GM18868 (cell line): ENCODE measurements at regions not wholly inside any gene's neighbourhood (a gene's known extent, or its start where the extent isn't known, plus 50 kb on each side); places are given as distances from the start of the nearest gene placed in this dataset.
"Not testable (repeated sequence)": the region's sequence is repeated elsewhere in the genome, so short reads cannot be mapped to it uniquely, and the experiment has no call there.

Experiments
- ATAC-seq: cut with Tn5 transposase; IDR thresholded peaks from one replicate; pipeline ENCODE4 v1.9.1; 2021; ENCODE audit warnings: mild to moderate bottlenecking, moderate library complexity; ENCODE audit not compliant: unreplicated experiment

GRCh38 chr6:134791243-134791843, 158.6 kb downstream of the ALDH8A1 start:
- not testable (repeated sequence) for ATAC-seq

DNA sequence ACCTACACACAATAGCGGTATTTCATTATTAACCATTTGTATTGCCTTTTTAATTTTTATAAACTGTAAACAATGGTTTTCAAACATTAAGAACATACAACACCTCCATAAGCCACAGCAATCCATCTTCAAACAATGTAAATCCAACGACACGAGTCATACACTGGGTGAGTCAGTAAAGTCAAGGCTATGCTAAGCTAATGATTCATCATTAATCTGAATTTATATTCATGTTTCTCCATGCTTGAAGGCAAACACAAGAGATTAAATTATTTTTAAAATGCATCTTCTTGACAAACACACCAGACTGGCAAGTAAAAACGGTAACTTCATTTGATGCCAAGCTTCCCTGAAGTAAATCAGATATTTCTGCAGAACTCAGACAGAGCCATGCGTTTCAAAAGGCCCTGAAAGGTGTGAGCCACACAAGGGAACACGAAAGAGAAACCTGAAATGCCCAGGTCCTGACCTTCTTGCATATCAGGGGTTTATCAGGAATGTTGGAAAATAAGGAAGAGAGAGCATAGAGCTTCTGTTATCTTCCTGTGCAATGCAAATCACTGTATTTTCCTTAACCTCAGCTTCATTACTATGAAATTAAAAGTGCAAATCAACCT, 162.5 kb downstream of the ALDH8A1 start:
- ATAC-seq = no peak

DNA sequence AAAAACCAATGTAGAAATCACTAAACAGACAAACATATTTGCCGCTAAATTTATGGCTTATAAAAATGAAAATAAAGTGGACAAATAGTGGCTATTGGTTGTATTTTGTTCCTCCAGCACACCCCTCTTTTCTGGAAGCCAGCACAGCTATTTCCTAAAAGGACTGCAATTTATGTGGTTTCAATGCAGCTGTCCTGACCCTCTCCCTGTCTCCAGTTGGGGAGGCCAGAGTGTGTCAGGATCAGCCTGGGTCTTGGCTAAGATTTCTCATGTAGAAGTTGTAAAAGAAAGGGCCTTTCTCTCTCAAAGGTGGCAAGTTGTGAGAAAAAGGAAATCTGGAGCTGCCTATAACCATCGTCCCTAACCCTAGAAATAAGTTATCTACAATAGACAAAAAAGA, 165.6 kb downstream of the ALDH8A1 start:
- no peak for ATAC-seq

GRCh38 chr6:134778431-134778830, 171.5 kb downstream of the ALDH8A1 start:
- ATAC-seq = no peak

DNA sequence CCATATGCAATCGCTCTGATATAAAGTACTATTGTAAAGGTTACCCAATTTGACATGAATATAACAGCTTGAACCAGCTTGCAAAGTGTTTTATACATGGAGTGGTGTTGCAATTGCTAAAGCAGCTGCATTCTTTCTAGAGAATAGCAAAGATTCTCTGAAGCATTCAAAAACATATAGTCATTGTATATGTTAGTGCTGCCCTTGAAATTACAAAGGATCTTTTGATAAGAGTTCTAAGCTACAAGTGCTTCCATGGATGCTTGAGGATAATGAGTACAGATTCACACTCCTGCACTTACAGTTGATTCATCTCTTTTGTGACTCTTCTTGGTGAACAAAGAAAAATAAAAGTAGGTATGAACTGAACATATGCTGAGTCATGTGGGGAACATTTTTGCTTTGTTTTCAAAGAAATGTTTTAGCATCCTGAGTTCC, 175.7 kb downstream of the ALDH8A1 start:
- no peak for ATAC-seq

DNA sequence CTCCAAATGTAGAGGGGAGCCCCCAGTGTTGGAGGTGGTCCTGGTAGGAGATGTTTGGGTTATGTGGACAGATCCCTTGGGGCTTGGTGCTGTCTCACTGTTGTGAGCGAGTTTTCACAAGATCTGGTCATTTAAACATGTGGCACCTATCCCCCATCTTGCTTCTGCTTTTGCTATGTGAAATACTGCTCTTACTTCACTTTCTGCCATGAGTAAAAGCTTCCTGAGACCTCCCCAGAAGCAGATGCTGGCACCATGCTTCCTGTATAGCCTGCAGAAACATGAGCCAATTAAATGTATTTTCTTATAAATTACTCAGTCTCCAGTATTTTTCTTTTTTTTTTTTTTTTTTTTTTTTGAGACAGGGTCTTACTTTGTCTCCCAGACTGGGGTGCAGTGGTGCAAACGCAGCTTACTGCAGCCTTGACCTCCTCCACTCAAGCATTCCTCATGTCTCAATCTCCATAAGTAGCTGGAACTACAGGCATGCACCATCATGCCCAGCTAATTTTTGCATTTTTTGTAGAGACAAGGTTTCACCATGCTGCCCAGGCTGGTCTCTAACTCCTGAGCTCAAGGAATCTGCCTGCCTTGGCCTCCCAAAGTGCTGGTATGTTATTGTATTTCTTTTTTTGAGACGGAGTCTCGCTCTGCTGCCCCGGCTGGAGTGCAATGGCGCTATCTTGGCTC, 177.1 kb downstream of the ALDH8A1 start:
- ATAC-seq = no peak

- ATAC-seq = no peak
These were observed 181.0 kb downstream of the ALDH8A1 start for GRCh38 chr6:134768931-134769330.

- no peak for ATAC-seq
These were observed 183.4 kb downstream of the ALDH8A1 start for GRCh38 chr6:134766497-134766896.

GRCh38 chr6:134764741-134765140, 185.2 kb downstream of the ALDH8A1 start:
- ATAC-seq = no peak

DNA sequence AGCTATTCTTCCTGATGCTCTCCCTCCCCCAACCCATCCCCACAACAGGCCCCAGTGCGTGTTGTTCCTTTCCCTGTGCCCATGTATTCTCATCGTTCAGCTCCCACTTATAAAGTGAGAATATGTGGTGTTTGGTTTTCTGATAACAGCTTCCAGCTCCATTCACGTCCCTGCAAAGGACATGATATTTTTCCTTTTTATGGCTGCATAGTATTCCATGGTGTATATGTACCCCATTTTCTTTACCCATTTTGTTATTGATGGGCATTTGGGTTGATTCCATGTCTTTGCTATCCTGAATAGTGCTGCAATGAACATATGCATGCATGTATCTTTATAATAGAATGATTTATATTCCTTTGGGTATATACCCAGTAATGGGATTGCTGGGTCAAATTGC, 186.3 kb downstream of the ALDH8A1 start:
- ATAC-seq = not testable (repeated sequence)

GRCh38 chr6:134758621-134759020, 191.3 kb downstream of the ALDH8A1 start:
- ATAC-seq = no peak

DNA sequence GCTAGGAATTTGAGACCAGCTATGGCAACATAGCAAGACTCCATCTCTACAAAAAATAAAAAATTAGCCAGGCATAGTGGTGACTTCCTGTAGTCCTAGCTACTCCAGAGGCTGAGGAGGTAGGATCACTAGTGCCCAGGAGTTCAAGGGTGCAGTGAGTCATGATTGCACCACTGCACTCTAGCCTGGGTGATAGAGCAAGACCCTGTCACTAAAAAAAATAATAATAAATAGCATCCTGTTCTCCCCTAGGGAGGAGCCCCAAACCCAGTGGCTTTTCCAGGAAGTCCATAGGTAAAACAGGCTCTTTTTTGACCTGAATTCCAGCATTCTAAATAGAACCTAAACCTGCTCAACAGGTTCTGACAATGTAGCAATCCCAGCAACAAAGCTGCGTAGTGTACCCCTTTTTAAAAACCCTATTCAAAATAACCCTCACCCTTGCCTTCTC, 192.0 kb downstream of the ALDH8A1 start:
- ATAC-seq = no peak

DNA sequence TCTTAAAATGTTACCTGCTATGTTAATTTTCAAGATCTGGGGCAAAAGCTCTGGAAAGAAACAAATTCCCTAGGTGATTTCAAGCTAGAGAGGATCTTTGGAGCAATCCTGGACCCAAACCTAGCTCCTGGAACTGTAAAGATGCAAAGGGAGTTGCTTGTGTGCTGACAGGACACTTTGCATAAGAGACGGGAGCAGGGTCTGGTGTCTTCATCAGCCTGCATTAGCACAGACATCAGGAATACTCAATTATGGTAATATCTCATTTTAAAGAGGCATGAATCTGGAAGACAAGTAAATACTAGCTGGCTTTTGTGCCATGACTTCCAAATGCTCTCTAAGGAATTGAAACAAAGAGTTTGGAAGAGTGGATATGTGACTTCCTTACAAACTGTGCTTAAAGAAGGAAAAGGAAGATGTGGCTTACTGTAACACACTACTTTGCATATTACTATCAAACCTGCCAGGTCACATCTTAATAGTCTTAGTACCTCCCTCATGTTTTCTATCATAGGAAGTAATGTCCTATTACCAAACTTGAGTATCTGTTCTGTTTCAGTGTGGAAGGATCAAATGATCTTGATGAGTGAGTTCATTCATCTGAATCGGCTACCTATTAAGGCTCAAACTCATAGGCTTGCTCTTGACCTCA, 193.4 kb downstream of the ALDH8A1 start:
- no peak for ATAC-seq

DNA sequence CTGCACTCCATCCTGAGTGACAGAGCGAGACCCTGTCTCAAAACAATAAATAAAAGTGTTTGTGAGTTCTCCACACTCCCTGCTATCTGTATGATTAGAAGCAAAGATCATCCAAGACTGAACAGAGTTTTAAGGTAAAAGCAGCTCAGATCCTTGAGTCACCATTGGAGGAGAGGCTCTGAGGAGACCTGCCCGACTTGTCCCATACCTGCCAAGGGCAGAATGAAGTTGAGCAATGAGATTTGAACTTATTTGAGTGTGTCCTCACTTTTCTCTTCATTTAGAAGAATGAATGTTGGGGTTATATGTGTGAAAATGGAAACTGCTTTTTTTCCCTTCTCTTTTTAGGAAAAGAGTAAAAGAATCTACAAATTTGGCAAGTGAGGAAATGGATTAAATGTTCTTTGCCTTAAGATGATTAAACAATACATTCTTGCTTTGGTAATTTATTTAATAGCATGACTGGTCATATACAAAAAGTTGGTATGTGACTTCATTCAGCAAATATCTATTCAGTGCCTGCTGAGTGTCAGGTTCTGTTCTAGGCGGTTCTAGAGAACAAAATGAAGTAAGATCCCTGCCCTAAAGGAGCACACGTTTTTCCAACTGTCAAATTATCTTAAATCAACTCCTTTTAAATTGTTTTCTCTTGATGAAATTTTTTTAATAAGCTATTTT, 195.7 kb downstream of the ALDH8A1 start:
- no peak for ATAC-seq

DNA sequence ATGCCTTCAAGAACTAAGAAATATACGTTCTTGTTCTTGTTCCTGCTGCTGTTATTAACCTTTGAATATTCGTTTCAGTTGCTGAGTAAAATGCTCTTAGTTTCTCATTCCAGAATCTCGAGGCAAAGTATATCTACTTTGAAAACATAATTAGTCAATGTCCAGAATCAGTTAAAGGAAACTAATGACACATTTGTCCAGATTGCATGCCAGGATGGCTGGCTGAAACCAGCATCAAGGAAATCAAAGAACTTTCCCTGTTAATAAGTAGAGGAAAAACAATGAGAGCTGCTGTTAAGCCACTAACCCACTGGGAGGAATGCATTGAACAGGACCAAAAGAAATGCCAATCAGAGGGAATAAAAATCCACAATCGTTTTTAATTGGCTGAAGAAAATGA, 196.9 kb downstream of the ALDH8A1 start:
- no peak for ATAC-seq

DNA sequence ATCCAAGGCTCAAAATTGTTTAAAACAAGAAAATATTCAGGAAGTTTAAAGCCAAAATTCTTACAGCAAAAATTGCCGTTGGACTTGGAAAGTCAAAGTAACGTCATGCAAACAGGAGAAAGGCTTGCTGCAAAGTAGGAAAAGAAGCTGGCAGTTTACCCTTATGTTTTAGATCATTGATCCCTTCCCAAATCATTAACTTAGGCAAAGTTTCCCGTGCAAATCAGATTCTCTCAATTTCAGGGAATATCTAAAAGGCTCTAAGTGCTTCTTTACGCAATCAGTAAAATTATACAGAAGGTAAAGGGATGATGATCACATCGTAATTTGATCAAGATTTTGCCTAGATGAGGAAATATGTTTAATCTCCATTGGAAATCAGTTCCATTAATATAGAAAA, 197.5 kb downstream of the ALDH8A1 start:
- no peak for ATAC-seq

GRCh38 chr6:134750669-134751068, 199.2 kb downstream of the ALDH8A1 start:
- no peak for ATAC-seq

DNA sequence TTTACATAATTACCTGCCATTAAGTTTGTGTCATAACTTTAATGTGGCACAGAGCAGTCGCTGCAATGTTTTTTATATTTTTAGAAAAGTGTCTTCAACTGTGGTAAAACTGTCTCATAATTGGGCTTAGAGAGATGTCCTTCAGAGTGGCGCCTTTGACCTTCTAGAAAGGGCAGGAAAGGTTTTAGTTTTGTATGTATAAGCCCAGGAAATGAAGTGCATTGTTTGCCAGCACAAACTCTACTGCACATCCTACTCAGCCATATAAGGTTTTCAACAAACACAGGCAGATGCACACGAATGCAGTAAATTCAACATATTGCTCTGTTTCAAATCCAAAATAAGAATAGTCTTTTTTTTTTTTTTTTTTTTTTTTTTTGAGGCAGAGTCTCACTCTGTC, 201.4 kb downstream of the ALDH8A1 start:
- no peak for ATAC-seq

- ATAC-seq = not testable (repeated sequence)
These were observed 202.7 kb downstream of the ALDH8A1 start for GRCh38 chr6:134747197-134747596.

GRCh38 chr6:134746140-134746539, 203.8 kb downstream of the ALDH8A1 start:
- no peak for ATAC-seq

GRCh38 chr6:134745192-134745591, 204.7 kb downstream of the ALDH8A1 start:
- not testable (repeated sequence) for ATAC-seq
